A673 (cell line): ENCODE measurements at regions not wholly inside any gene's neighbourhood (a gene's known extent, or its start where the extent isn't known, plus 50 kb on each side); places are given as distances from the start of the nearest gene placed in this dataset.
"Not testable (repeated sequence)": the region's sequence is repeated elsewhere in the genome, so short reads cannot be mapped to it uniquely, and the experiment has no call there.

Experiments
- BruUV-seq: library from RNA; stranded (reverse); fragments of 400-500 nt; replicated peaks from 2 replicates; lab custom pipeline; 2021; lab: Mats Ljungman, UMichigan
- CTCF ChIA-PET: fragments of 300-600 bp; sonication (Branson Sonifier 250); formaldehyde crosslinking; loops from one replicate; lab custom pipeline; 2022; ENCODE audit warnings: antibody characterized with exemption; lab: Charles Lee
- POLR2A ChIA-PET: fragments of 300-600 bp; sonication (Branson Sonifier 250); formaldehyde crosslinking; loops from one replicate; lab custom pipeline; 2022; ENCODE audit warnings: antibody characterized with exemption; ENCODE audit not compliant: low non-redundant PET; lab: Charles Lee
- DNase-seq: peaks from one replicate; pipeline ENCODE4 v3.0.0-alpha.2; 2015; ENCODE audit warnings: low spot score
- H3K27ac ChIP-seq: fragments of 200-600 bp; sonication (generic); 2 replicates; pipeline ENCODE4 v1.5.1; 2016; ENCODE audit warnings: mixed run types, low read depth, mild to moderate bottlenecking, mixed read lengths, antibody characterized with exemption, low read length; ENCODE audit not compliant: poor library complexity, severe bottlenecking
- H3K27me3 ChIP-seq: fragments of 200-600 bp; sonication (generic); replicated peaks from 2 replicates; pipeline ENCODE4 v1.6.1; 2017; ENCODE audit warnings: mixed run types, low read depth, mild to moderate bottlenecking, mixed read lengths, antibody characterized with exemption, low read length; ENCODE audit not compliant: insufficient read depth, poor library complexity
- H3K36me3 ChIP-seq: fragments of 200-600 bp; sonication (generic); 2 replicates; pipeline ENCODE4 v1.6.1; 2016; ENCODE audit warnings: mixed run types, mild to moderate bottlenecking, mixed read lengths, antibody characterized with exemption, low read length; ENCODE audit not compliant: insufficient read depth, poor library complexity, severe bottlenecking
- H3K4me1 ChIP-seq: fragments of 200-600 bp; sonication (generic); 2 replicates; pipeline ENCODE4 v1.6.1; 2017; ENCODE audit warnings: mixed run types, mild to moderate bottlenecking, mixed read lengths, antibody characterized with exemption, low read length; ENCODE audit not compliant: insufficient read depth, poor library complexity, severe bottlenecking
- H3K4me3 ChIP-seq: fragments of 200-600 bp; sonication (generic); 2 replicates; pipeline ENCODE4 v1.5.1; 2016; ENCODE audit warnings: low read depth, mixed run types, mild to moderate bottlenecking, mixed read lengths, low read length; ENCODE audit not compliant: poor library complexity, severe bottlenecking
- H3K9me3 ChIP-seq: fragments of 200-600 bp; sonication (generic); 2 replicates; pipeline ENCODE4 v1.6.1; 2016; ENCODE audit warnings: mixed run types, low read depth, mild to moderate bottlenecking, mixed read lengths, antibody characterized with exemption, low read length; ENCODE audit not compliant: poor library complexity, severe bottlenecking
- EZH2 ChIP-seq: fragments of 200-600 bp; sonication (generic); IDR thresholded peaks from 2 replicates; pipeline ENCODE4 v1.6.1; 2017; ENCODE audit warnings: borderline replicate concordance, low read depth, mild to moderate bottlenecking, mixed read lengths, antibody characterized with exemption, low read length; ENCODE audit not compliant: poor library complexity, severe bottlenecking
- intact Hi-C: fragments of 100-400 bp; cut with micrococcal nuclease; formaldehyde crosslinking; loops from one replicate; pipeline ENCODE4 v1.10.0; 2022; ENCODE audit not compliant: unreplicated experiment
- TF ChIP-seq, protein P1 (sequence below): fragments of 300-800, 200-600 bp; sonication (generic); conservative IDR thresholded peaks from 2 replicates; pipeline ENCODE4 v1.5.1; 2017; ENCODE audit warnings: low read depth, mild to moderate bottlenecking, antibody characterized with exemption, low read length, moderate library complexity, mixed read lengths

DNA sequence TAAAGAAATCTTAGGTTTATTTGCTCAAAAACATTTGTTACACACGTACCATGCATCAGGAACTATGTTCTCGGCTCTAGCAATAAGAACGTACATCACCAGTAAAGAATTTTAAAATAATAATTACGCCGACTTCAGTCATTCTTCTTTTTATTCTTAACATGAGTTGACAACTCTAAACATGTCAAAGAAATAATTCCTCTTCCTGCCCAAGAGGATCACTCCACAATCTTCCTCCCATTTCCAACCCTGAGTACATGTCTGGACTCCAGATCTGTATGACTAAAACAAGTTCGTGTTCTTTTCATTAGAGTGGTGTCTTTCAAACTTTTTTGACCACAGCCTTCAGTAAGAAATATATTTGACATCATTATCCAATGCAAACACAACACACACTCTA lies 201.6 kb upstream of the GRIA3 start:
- no peaks in the 10 kb centered on the region for H3K4me1 ChIP-seq
- intact Hi-C loops = no loop called here
- ChIA-PET POLR2A (no interaction called here), CTCF (no interaction called here)
- no peak for DNase-seq
- no peaks in the 10 kb centered on the region for H3K36me3 ChIP-seq
- no peaks in the 10 kb centered on the region for H3K27me3 ChIP-seq
- no peak overlapping the region for H3K27ac ChIP-seq
- no peak for TF ChIP-seq EZH2
- TF ChIP-seq, protein P1, sequence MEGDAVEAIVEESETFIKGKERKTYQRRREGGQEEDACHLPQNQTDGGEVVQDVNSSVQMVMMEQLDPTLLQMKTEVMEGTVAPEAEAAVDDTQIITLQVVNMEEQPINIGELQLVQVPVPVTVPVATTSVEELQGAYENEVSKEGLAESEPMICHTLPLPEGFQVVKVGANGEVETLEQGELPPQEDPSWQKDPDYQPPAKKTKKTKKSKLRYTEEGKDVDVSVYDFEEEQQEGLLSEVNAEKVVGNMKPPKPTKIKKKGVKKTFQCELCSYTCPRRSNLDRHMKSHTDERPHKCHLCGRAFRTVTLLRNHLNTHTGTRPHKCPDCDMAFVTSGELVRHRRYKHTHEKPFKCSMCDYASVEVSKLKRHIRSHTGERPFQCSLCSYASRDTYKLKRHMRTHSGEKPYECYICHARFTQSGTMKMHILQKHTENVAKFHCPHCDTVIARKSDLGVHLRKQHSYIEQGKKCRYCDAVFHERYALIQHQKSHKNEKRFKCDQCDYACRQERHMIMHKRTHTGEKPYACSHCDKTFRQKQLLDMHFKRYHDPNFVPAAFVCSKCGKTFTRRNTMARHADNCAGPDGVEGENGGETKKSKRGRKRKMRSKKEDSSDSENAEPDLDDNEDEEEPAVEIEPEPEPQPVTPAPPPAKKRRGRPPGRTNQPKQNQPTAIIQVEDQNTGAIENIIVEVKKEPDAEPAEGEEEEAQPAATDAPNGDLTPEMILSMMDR = no peak
- no peak overlapping the region for H3K4me3 ChIP-seq
- no TSS peak for BruUV-seq
- H3K9me3 ChIP-seq = peaks cover 9% of the 10 kb centered on the region

DNA sequence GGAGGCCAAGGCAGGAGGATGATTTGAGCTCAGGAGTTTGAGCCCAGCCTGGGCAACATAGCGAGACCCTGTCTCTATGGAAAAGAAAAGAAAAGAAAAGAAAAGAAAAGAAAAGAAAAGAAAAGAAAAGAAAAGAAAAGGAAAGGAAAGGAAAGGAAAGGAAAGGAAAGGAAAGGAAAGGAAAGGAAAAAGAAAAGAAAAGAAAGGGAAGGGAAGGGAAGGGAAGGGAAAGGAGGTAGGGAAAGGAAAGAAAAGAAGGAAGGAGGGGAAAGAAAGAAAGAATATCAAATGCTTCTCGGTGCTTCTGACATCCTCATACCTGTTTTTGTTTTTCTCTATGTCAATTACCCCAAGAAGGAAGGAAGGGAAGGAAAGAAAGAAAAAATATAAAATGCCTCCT lies 181.2 kb upstream of the GRIA3 start:
- POLR2A ChIA-PET, DNase-seq, intact Hi-C loops, H3K27me3 ChIP-seq, H3K9me3 ChIP-seq, H3K27ac ChIP-seq, BruUV-seq, H3K4me1 ChIP-seq, H3K4me3 ChIP-seq, CTCF ChIA-PET, H3K36me3 ChIP-seq: not testable (repeated sequence)

DNA sequence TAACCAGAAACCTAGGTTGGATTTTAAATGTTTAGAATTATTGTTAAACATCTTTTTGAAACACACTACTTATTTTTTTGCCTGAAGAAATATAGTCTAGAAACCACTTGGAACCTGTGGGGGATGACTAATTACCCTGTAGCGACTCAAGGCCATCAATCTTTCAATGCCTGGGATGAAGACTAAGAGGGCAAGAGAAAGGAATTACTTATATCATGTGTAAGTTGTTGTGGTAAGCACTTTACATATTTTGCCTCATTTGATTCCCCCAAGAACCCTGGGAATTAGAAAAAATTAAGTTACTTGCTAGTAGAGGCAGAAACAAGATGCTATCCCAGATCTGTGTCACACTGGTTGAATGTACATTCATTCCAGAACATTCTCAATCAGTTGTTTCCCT lies 170.9 kb upstream of the GRIA3 start:
- BruUV-seq = no TSS peak
- POLR2A ChIA-PET = no interaction called here

DNA sequence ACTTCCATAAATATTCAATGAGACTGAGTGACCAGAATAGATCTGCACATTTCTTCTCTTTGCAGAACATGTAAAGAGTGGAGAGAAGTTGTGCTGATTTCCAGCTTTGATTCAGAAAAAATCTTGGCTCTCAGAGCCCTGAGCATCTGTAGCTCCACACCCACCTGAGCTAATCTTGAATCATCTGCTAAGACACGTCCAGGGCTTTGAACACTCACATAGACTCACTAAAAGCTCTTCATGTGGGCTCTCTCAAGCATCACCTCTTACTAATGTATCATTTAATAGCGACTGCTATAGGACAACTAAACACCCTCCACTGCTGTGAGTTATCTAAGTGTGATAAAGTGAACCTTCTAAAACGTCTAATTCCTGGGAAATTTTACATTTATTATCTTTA lies 147.7 kb upstream of the GRIA3 start:
- Histone ChIP-seq H3K36me3 (no peaks in the 10 kb centered on the region), H3K27ac (no peak overlapping the region), H3K4me1 (no peaks in the 10 kb centered on the region), H3K27me3 (no peaks in the 10 kb centered on the region), H3K9me3 (no peaks in the 10 kb centered on the region), H3K4me3 (no peak overlapping the region)
- intact Hi-C loops = no loop called here
- DNase-seq = no peak
- ChIA-PET POLR2A (no interaction called here), CTCF (no interaction called here)
- BruUV-seq = no TSS peak
- TF ChIP-seq, protein P1 = no peak
- TF ChIP-seq EZH2 = no peak

More for the DNA sequence above, 170.9 kb upstream of the GRIA3 start:
- intact Hi-C loops = no loop called here
- DNase-seq = no peak
- Histone ChIP-seq H3K36me3 (no peaks in the 10 kb centered on the region), H3K4me3 (no peak overlapping the region), H3K27me3 (no peaks in the 10 kb centered on the region), H3K9me3 (no peaks in the 10 kb centered on the region), H3K27ac (no peak overlapping the region), H3K4me1 (no peaks in the 10 kb centered on the region)
- TF ChIP-seq, protein P1 = no peak
- no peak for TF ChIP-seq EZH2
- CTCF ChIA-PET = no interaction called here
